ENCODE measurements at regions not wholly inside any gene's neighbourhood (a gene's known extent, or its start where the extent isn't known, plus 50 kb on each side); places are given as distances from the start of the nearest gene placed in this dataset.
"Not testable (repeated sequence)": the region's sequence is repeated elsewhere in the genome, so short reads cannot be mapped to it uniquely, and the experiment has no call there.

GRCh38 chr14:37848985-37849621 is 253.7 kb downstream of the TTC6 start:
- DNase-seq = no peak

GRCh38 chr14:37851054-37851453 is 255.6 kb downstream of the TTC6 start:
- DNase-seq = no peak

- DNase-seq = no peak
These were observed 260.4 kb downstream of the TTC6 start for GRCh38 chr14:37855871-37856270.

DNA sequence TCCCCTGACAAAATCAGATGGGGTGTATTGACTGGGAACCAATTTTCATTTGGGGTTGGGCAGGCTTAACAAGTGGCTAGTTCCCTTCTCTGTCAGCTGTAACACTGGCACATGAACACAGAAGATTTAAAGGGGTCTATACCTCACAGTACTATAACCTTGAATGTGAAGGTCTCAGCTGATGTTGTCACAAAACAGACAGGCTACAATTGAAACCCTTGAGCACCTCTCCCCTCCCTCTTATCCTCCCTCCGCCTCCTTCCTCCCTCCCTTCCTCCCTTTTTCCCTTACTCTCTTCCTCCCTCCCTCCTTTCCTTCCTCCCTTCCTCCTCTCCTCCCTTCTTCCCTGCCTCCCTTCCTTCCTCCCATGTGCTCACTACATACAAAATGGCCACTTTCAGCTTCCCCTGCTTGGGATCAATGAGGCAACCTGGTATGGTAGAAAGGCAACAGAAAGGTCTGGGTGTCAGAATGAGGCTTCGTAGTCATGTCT is 262.4 kb downstream of the TTC6 start:
- no peak for DNase-seq

GRCh38 chr14:37858733-37859132 is 263.3 kb downstream of the TTC6 start:
- DNase-seq = no peak

DNA sequence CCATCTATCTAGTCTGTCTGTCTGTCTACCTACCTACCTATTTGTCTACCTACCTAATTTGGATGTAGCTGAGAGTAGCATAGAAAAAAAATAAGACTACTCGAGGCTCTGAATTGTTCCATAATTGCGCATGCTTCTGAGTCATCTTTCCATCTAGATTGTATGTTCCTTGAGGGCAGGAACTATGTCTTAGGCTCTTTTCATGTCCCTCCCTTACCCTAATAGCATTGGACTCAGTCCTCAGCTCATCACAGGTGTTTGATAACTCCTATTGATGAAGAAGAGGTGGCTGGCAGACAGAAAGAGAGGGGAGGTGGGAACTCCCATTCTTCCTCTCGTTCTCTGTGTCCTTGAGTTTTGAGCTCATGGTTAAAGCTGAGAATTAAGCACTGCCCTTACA is 263.7 kb downstream of the TTC6 start:
- no peak for DNase-seq

DNA sequence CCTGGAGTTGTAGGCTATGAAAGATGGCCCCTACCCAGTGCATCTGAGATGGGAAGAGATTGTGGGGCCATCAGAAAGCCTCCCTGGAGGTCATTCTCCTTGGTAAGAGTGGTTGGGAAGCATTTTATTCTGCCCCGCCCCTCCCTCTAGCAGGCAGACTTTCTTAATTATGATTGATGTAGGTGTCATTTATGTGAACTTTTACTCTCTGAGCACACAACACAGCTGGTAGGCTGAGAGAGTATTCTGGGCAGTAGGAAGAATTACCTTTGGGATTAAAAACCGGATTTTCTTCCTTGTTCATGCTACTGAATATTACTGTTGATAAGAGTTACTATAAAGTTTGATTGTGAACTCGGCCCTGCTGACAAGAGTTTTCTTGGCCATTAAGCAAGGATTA is 266.8 kb downstream of the TTC6 start:
- DNase-seq = no peak

- no peak for DNase-seq
These were observed 268.7 kb downstream of the TTC6 start for GRCh38 chr14:37864128-37864527.

- DNase-seq = no peak
These were observed 269.7 kb downstream of the TTC6 start for GRCh38 chr14:37864861-37865718.

- no peak for DNase-seq
These were observed 270.5 kb downstream of the TTC6 start for GRCh38 chr14:37865719-37866549.

DNA sequence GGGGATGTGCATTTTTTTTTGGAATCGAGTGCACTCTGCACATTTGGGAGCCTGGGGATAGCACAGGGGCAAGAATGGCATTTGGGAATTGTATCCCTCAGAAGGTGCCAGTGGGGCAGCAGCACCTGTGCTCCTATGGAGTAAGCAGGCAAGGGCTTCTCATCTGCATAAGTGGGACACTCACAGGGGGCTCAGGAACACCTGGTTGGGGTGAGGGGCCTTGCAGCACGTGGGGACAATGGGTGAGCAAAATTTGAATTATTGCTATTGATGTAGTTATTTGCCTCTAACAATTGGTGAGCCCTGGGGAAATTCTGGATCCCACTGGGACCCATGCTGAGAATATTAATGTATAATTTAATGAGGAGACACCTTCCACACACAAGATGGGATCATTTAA is 274.2 kb downstream of the TTC6 start:
- DNase-seq = no peak

- no peak for DNase-seq
These were observed 274.7 kb downstream of the TTC6 start for GRCh38 chr14:37870170-37870569.

GRCh38 chr14:37870632-37871346 is 275.4 kb downstream of the TTC6 start:
- no peak for DNase-seq

GRCh38 chr14:37874065-37874428 is 278.6 kb downstream of the TTC6 start:
- not testable (repeated sequence) for DNase-seq

GRCh38 chr14:37874429-37875109 is 279.1 kb downstream of the TTC6 start:
- DNase-seq = peak; percentile 67 to 79

GRCh38 chr14:37888234-37888633 is 292.8 kb downstream of the TTC6 start:
- no peak for DNase-seq

GRCh38 chr14:37889087-37889486 is 293.7 kb downstream of the TTC6 start:
- no peak for DNase-seq

- peak; percentile 4 to 41 for DNase-seq
These were observed 294.7 kb downstream of the TTC6 start for GRCh38 chr14:37890095-37890494.

GRCh38 chr14:37891500-37891899 is 296.1 kb downstream of the TTC6 start:
- DNase-seq = not testable (repeated sequence)

- DNase-seq = no peak
These were observed 299.0 kb downstream of the TTC6 start for GRCh38 chr14:37894463-37894862.

DNA sequence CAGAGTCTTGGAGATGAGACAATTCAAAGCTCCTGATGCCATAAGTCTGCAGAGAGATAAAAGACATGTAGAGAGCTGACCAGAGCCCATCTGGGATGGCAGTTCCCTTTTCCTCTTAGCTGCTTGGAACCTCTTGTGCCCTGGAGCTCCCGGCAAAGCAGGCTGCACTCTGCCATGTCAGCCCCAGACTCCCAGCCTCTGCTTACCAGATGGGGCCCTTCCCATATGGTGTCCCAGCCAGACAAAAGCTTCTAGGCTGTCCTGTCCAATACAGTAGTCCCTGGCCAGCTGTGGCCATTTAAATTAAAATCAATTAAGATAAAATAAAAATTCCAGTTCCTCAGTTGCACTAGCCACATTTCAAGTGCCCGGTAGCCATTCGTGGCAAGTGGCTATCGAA is 303.9 kb downstream of the TTC6 start:
- no peak for DNase-seq

DNA sequence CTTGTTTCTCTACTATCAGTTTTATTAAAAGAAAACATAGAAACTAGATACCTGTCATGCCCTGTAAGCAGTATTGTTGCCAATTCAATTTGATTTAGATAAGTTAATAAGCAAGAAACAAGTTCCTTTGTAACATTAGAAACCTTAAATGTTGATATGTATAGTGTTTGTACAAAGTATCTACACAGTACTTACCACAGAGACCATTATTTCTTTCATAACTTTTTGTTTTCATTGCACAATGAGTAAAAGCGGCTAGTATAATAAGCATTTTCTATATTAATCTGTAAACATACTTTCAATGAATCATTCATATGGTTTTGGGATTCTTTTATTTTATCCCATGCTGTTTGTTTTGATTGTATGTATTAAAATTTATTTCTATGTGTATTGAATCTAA is 305.1 kb downstream of the TTC6 start:
- no peak for DNase-seq

Measured in Kasumi-1 (cell line).